ENCODE measurements at regions not wholly inside any gene's neighbourhood (a gene's known extent, or its start where the extent isn't known, plus 50 kb on each side); places are given as distances from the start of the nearest gene placed in this dataset.

- no peak for FAIRE-seq
- no peak for DNase-seq (ENCODE audit: insufficient read length, low spot score)
- TF ChIP-seq CTCF (IDR thresholded peaks at IDR 0.05; ENCODE audit: insufficient read depth, missing control alignments): no peak
Observed at GRCh38 chr7:96427143-96427542, 105.2 kb upstream of the SLC25A13 start.

GRCh38 chr7:96426685-96427084, 104.8 kb upstream of the SLC25A13 start:
- no peak for TF ChIP-seq CTCF (IDR thresholded peaks at IDR 0.05; ENCODE audit: insufficient read depth, missing control alignments)
- DNase-seq (ENCODE audit: insufficient read length, low spot score): no peak
- FAIRE-seq: no peak

GRCh38 chr7:96426027-96426426, 104.1 kb upstream of the SLC25A13 start:
- no peak for TF ChIP-seq CTCF (IDR thresholded peaks at IDR 0.05; ENCODE audit: insufficient read depth, missing control alignments)
- FAIRE-seq (no peak), DNase-seq (ENCODE audit: insufficient read length, low spot score) (no peak)

- FAIRE-seq: no peak
- TF ChIP-seq CTCF (IDR thresholded peaks at IDR 0.05; ENCODE audit: insufficient read depth, missing control alignments): no peak
- no peak for DNase-seq (ENCODE audit: insufficient read length, low spot score)
Observed at GRCh38 chr7:96424411-96424810, 102.5 kb upstream of the SLC25A13 start.

GRCh38 chr7:96422388-96422787, 100.5 kb upstream of the SLC25A13 start:
- FAIRE-seq (no peak), DNase-seq (ENCODE audit: insufficient read length, low spot score) (no peak)
- TF ChIP-seq CTCF (IDR thresholded peaks at IDR 0.05; ENCODE audit: insufficient read depth, missing control alignments): no peak

- peak; percentile 91 for FAIRE-seq
- no peak for DNase-seq (ENCODE audit: insufficient read length, low spot score)
- TF ChIP-seq CTCF (IDR thresholded peaks at IDR 0.05; ENCODE audit: insufficient read depth, missing control alignments): no peak
Observed at GRCh38 chr7:96418581-96418980, 96.7 kb upstream of the SLC25A13 start.

GRCh38 chr7:96417784-96418183, 95.9 kb upstream of the SLC25A13 start:
- FAIRE-seq (no peak), DNase-seq (ENCODE audit: insufficient read length, low spot score) (no peak)
- TF ChIP-seq CTCF (IDR thresholded peaks at IDR 0.05; ENCODE audit: insufficient read depth, missing control alignments): no peak
